A549 (cell line): ENCODE measurements at regions not wholly inside any gene's neighbourhood (a gene's known extent, or its start where the extent isn't known, plus 50 kb on each side); places are given as distances from the start of the nearest gene placed in this dataset.

Source experiments
- ATAC-seq, 2 experiments: fragments of 200-7000 bp in 1 of 2; fragments of >200 bp in 1 of 2; cut with Nextera tagmentation in 1 of 2; cut with Tn5 transposase in 1 of 2; 3 replicates each; pipeline versions ENCODE4 v1.8.0 to v1.9.1; 2018 to 2020; ENCODE audit warnings: mild to moderate bottlenecking in 1 of 2, moderate library complexity in 1 of 2
- CTCF ChIA-PET: fragments of 300-600 bp; sonication (Branson Sonifier 250); formaldehyde crosslinking; extraction: SDS; loops from one replicate; lab custom pipeline; 2021; ENCODE audit warnings: antibody characterized with exemption, inconsistent platforms; lab: Yijun Ruan, JAX
- POLR2A ChIA-PET: fragments of 350-600 bp; formaldehyde crosslinking; extraction: SDS; loops from one replicate; lab custom pipeline; 2021; ENCODE audit warnings: antibody characterized with exemption, inconsistent platforms; lab: Yijun Ruan, JAX
- DNase-seq, 2 experiments: peaks; one replicate each; pipeline versions ENCODE4 v3.0.0 to v3.0.0-alpha.2; 2011 to 2016; ENCODE audit warnings: low read depth in 1 of 2, low spot score in 1 of 2
- FAIRE-seq: peaks from 2 replicates; lab custom pipeline; 2011; peaks lifted over from hg19 to GRCh38; lab: Jason Lieb, UNC
- H3K27ac ChIP-seq, 2 experiments: fragments of >200 bp; sonication (Bioruptor Twin); formaldehyde crosslinking; 3 replicates each; pipeline ENCODE4 v1.5.1; 2016 to 2017
- H3K4me1 ChIP-seq: fragments of >200 bp; sonication (Bioruptor Twin); formaldehyde crosslinking; 3 replicates; pipeline ENCODE4 v1.6.1; 2016
- H3K4me2 ChIP-seq: fragments of >200 bp; sonication (Bioruptor Twin); formaldehyde crosslinking; 3 replicates; pipeline ENCODE4 v1.6.1; 2016
- H3K4me3 ChIP-seq: fragments of >200 bp; sonication (Bioruptor Twin); formaldehyde crosslinking; 3 replicates; pipeline ENCODE4 v1.5.1; 2016
- H3K9me3 ChIP-seq: fragments of >200 bp; sonication (Bioruptor Twin); formaldehyde crosslinking; 3 replicates; pipeline ENCODE4 v1.6.1; 2016
- BHLHE40 ChIP-seq: IDR thresholded peaks from 2 replicates; pipeline ENCODE4 v1.6.1; 2012; ENCODE audit warnings: low read depth, low read length, inconsistent platforms
- CBX8 ChIP-seq: fragments of 200-600 bp; sonication (generic); IDR thresholded peaks from 2 replicates; pipeline ENCODE4 v1.6.1; 2016
- CEBPB ChIP-seq, 2 experiments: fragments of >200 bp in 1 of 2; sonication (Bioruptor Twin) in 1 of 2; formaldehyde crosslinking in 1 of 2; IDR thresholded peaks; 2 replicates each; pipeline ENCODE4 v1.6.1; 2012 to 2016
- CHD2 ChIP-seq: fragments of 150-350 bp; IDR thresholded peaks from 2 replicates; pipeline ENCODE4 v1.6.1; 2014; ENCODE audit warnings: low read length; ENCODE audit not compliant: partially characterized antibody
- EP300 ChIP-seq, 2 experiments: fragments of >200 bp; sonication (Bioruptor Twin); formaldehyde crosslinking; IDR thresholded peaks; 2 replicates in 1 of 2; 3 replicates in 1 of 2; pipeline ENCODE4 v1.6.1; 2016 to 2017
- ESRRA ChIP-seq: fragments of 150-350 bp; IDR thresholded peaks from 2 replicates; pipeline ENCODE4 v1.6.1; 2014; ENCODE audit warnings: mild to moderate bottlenecking, low read length, borderline replicate concordance
- FOSB ChIP-seq: fragments of 250-450 bp; sonication (Bioruptor Pico); IDR thresholded peaks from 2 replicates; pipeline ENCODE4 v1.5.0; 2020; ENCODE audit warnings: mild to moderate bottlenecking, moderate library complexity
- FOSL2 ChIP-seq, 2 experiments: fragments of 450-650 bp in 1 of 2; fragments of >200 bp in 1 of 2; sonication (Bioruptor Twin) in 1 of 2; formaldehyde crosslinking; IDR thresholded peaks; 2 replicates each; pipeline versions ENCODE4 v1.5.0 to v1.6.1; 2016 to 2020; ENCODE audit warnings: mild to moderate bottlenecking in 1 of 2, moderate library complexity in 1 of 2
- FOXS1 ChIP-seq: fragments of 250-450 bp; sonication (Bioruptor Pico); IDR thresholded peaks from 2 replicates; pipeline ENCODE4 v1.5.0; 2020; ENCODE audit warnings: mild to moderate bottlenecking, moderate library complexity
- GATA3 ChIP-seq: IDR thresholded peaks from 2 replicates; pipeline ENCODE4 v1.6.1; 2012; ENCODE audit warnings: borderline replicate concordance
- KDM1A ChIP-seq: fragments of 200-600 bp; sonication (generic); IDR thresholded peaks from 2 replicates; pipeline ENCODE4 v1.6.1; 2016; ENCODE audit warnings: low read depth, mild to moderate bottlenecking
- KDM5A ChIP-seq: fragments of 200-600 bp; sonication (generic); IDR thresholded peaks from 2 replicates; pipeline ENCODE4 v1.6.1; 2016; ENCODE audit warnings: antibody characterized with exemption, mild to moderate bottlenecking
- MAFK ChIP-seq: fragments of 450-650 bp; IDR thresholded peaks from 2 replicates; pipeline ENCODE4 v1.6.1; 2014; ENCODE audit not compliant: partially characterized antibody
- MAZ ChIP-seq: fragments of 150-350 bp; IDR thresholded peaks from 2 replicates; pipeline ENCODE4 v1.6.1; 2014; ENCODE audit warnings: antibody characterized with exemption, low read depth, low read length, borderline replicate concordance
- RAD21 ChIP-seq, 2 experiments: fragments of >200 bp in 1 of 2; sonication (Bioruptor Twin) in 1 of 2; formaldehyde crosslinking in 1 of 2; IDR thresholded peaks in 1 of 2; conservative IDR thresholded peaks in 1 of 2; 2 replicates in 1 of 2; 3 replicates in 1 of 2; pipeline ENCODE4 v1.6.1; 2012 to 2018; ENCODE audit warnings: inconsistent platforms in 1 of 2
- RARB ChIP-seq: fragments of 250-450 bp; sonication (Bioruptor Pico); IDR thresholded peaks from 2 replicates; pipeline ENCODE4 v1.8.0; 2021; ENCODE audit warnings: mild to moderate bottlenecking, moderate library complexity
- RCOR1 ChIP-seq: fragments of 150-350 bp; IDR thresholded peaks from 2 replicates; pipeline ENCODE4 v1.6.1; 2014; ENCODE audit warnings: antibody characterized with exemption, low read length, low read depth
- SMC3 ChIP-seq: fragments of >200 bp; sonication (Bioruptor Twin); formaldehyde crosslinking; IDR thresholded peaks from 3 replicates; pipeline ENCODE4 v1.6.1; 2018; ENCODE audit warnings: inconsistent platforms
- SREBF2 ChIP-seq: fragments of 450-650 bp; IDR thresholded peaks from 2 replicates; pipeline ENCODE4 v1.6.1; 2014; ENCODE audit warnings: mild to moderate bottlenecking, moderate library complexity
- TFCP2L1 ChIP-seq: fragments of 250-450 bp; sonication (Bioruptor Pico); IDR thresholded peaks from 2 replicates; pipeline ENCODE4 v1.5.0; 2021; ENCODE audit warnings: mild to moderate bottlenecking
- TP53 ChIP-seq: fragments of 250-450 bp; sonication (Bioruptor Pico); IDR thresholded peaks from 2 replicates; pipeline ENCODE4 v1.5.0; 2021; ENCODE audit warnings: mild to moderate bottlenecking, moderate library complexity
- ZNF302 ChIP-seq: fragments of 250-450 bp; sonication (Bioruptor Pico); IDR thresholded peaks from 2 replicates; pipeline ENCODE4 v1.9.0; 2021; ENCODE audit warnings: inconsistent platforms, mild to moderate bottlenecking, moderate library complexity
- ZSCAN20 ChIP-seq: fragments of 250-450 bp; sonication (Bioruptor Pico); IDR thresholded peaks from 2 replicates; pipeline ENCODE4 v1.8.0; 2022; ENCODE audit warnings: mild to moderate bottlenecking, moderate library complexity
- whole genome bisulfite sequencing: methylation state at CpG from one replicate; pipeline ENCODE4 v1.1.6; 2017; ENCODE audit errors: missing lambda C conversion rate; 5-methylcytosine and 5-hydroxymethylcytosine counted together
- TF ChIP-seq, protein P1 (sequence below): fragments of 200-600 bp; sonication (generic); IDR thresholded peaks from 2 replicates; pipeline ENCODE4 v1.6.1; 2016; ENCODE audit warnings: antibody characterized with exemption, mild to moderate bottlenecking, moderate library complexity
- TF ChIP-seq, protein P2 (sequence below): IDR thresholded peaks from 2 replicates; pipeline ENCODE4 v1.6.1; 2012
- TF ChIP-seq, protein P3 (sequence below): fragments of 150-350 bp; IDR thresholded peaks from 2 replicates; pipeline ENCODE4 v1.6.1; 2014; ENCODE audit warnings: low read depth, mild to moderate bottlenecking, low read length
- TF ChIP-seq, protein P4 (sequence below): fragments of 450-650 bp; IDR thresholded peaks from 2 replicates; pipeline ENCODE4 v1.6.1; 2014; ENCODE audit warnings: antibody characterized with exemption
- TF ChIP-seq, protein P5 (sequence below): fragments of >200 bp; sonication (Bioruptor Twin); formaldehyde crosslinking; IDR thresholded peaks from 3 replicates; pipeline ENCODE4 v1.6.1; 2016

DNA sequence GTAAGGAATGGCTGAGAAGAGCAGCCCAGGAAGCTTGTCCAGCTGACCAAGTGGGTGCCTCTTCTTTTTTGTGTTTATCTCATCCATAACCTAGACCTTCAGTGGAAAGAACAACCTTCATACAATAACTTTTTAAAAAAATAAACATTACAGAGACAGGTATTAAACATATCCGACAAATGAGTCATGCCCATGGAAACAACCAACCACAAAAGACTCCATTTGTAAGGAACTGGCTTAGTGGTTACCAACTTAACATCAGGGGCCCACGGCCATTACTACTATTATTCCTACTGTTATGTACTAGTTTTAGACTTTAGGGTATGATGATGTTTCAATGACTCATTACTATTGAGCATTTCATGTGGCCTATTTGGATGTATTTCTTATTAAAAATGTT, 191.7 kb upstream of the SERP2 start:
- Histone ChIP-seq H3K9me3 (peaks cover 6% of the 10 kb centered on the region; the same call in 1 of the 3 replicates), H3K4me1 (no peaks in the 10 kb centered on the region), H3K4me3 (no peak overlapping the region), H3K27ac (no peak overlapping the region), H3K4me2 (no peak overlapping the region)
- no peak for DNase-seq
- ATAC-seq = no peak
- ChIA-PET CTCF (no interaction called here), POLR2A (no interaction called here)
- no peak for FAIRE-seq
- WGBS = 56% methylated on average over 2 of the region's 2 CpGs
- TF ChIP-seq CEBPB (IDR thresholded peaks at IDR 0.05) (no peak), CHD2 (no peak)

DNA sequence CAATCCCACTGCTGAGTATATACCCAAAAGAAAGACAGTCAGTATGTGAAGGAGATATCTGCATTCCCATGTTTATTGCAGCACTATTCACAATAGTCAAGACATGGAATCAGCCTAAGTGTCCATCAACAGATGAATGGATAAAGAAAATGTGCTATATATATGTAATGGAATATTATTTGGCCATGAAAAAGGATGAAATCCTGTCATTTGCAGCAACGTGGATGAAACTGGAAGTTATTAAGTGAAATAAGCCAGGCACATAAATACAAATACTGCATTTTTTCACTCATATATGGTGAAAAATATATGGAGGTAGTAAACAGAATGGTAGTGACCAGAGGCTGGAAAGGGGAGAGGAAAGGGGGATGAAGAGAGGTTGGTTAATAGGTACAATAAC, 188.9 kb upstream of the SERP2 start:
- DNase-seq (no peak), FAIRE-seq (no peak), ATAC-seq (no peak)
- peaks cover 16% of the 10 kb centered on the region for H3K4me1 ChIP-seq
- H3K4me3 ChIP-seq = no peak overlapping the region
- no peak overlapping the region for H3K27ac ChIP-seq
- peaks cover 6% of the 10 kb centered on the region; the same call in 1 of the 3 replicates for H3K9me3 ChIP-seq
- TF ChIP-seq, protein P1, sequence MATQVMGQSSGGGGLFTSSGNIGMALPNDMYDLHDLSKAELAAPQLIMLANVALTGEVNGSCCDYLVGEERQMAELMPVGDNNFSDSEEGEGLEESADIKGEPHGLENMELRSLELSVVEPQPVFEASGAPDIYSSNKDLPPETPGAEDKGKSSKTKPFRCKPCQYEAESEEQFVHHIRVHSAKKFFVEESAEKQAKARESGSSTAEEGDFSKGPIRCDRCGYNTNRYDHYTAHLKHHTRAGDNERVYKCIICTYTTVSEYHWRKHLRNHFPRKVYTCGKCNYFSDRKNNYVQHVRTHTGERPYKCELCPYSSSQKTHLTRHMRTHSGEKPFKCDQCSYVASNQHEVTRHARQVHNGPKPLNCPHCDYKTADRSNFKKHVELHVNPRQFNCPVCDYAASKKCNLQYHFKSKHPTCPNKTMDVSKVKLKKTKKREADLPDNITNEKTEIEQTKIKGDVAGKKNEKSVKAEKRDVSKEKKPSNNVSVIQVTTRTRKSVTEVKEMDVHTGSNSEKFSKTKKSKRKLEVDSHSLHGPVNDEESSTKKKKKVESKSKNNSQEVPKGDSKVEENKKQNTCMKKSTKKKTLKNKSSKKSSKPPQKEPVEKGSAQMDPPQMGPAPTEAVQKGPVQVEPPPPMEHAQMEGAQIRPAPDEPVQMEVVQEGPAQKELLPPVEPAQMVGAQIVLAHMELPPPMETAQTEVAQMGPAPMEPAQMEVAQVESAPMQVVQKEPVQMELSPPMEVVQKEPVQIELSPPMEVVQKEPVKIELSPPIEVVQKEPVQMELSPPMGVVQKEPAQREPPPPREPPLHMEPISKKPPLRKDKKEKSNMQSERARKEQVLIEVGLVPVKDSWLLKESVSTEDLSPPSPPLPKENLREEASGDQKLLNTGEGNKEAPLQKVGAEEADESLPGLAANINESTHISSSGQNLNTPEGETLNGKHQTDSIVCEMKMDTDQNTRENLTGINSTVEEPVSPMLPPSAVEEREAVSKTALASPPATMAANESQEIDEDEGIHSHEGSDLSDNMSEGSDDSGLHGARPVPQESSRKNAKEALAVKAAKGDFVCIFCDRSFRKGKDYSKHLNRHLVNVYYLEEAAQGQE = no peak
- no peak for TF ChIP-seq KDM1A
- TF ChIP-seq, protein P2, sequence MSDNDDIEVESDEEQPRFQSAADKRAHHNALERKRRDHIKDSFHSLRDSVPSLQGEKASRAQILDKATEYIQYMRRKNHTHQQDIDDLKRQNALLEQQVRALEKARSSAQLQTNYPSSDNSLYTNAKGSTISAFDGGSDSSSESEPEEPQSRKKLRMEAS = no peak
- no peak for TF ChIP-seq TFCP2L1 (CRISPR knock-in tag)
- POLR2A ChIA-PET = no interaction called here
- CTCF ChIA-PET = no interaction called here
- WGBS = 3% methylated on average over 1 of the region's 1 CpG
- no peak overlapping the region for H3K4me2 ChIP-seq

DNA sequence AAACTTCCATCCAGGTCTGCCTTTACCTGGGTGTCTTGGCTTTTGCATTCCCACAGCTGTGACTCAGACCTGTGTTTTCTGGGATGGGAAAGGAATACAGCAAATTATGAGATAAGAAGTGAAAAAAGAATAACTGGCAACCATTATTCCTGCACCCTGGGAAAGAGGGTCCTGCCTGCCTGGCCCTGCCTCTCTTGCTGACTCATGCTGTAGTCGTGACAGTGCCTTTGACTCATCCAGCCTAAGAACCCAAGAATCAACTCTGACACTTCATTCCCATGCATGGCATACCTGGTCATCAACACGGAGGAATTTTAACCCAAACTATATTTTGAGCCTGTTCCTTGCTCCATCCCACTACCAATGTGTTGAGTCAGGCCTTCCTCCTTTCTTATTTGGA, 185.4 kb upstream of the SERP2 start:
- WGBS = 0% methylated on average over 2 of the region's 2 CpGs
- ChIA-PET CTCF (no interaction called here), POLR2A (no interaction called here)
- FAIRE-seq = no peak
- peaks cover 6% of the 10 kb centered on the region; the same call in 1 of the 3 replicates for H3K9me3 ChIP-seq
- no peak overlapping the region for H3K4me3 ChIP-seq
- peaks cover 22% of the 10 kb centered on the region for H3K4me1 ChIP-seq
- DNase-seq = peak; percentile 26 to 58
- H3K27ac ChIP-seq = peak overlapping the region; percentile 68 to 83
- peak overlapping the region; percentile 54 for H3K4me2 ChIP-seq
- peak; percentile 56 to 82; a peak in 5 of 6 replicates for ATAC-seq
- TF ChIP-seq, protein P2 = peak; percentile 35; the same call in 1 of the 2 replicates
- TF ChIP-seq FOSB (CRISPR knock-in tag) (no peak), ZNF302 (CRISPR knock-in tag) (no peak), GATA3 (no peak; the same call in 1 of the 2 replicates), SMC3 (no peak), SREBF2 (no peak), KDM1A (no peak), CBX8 (no peak), TP53 (CRISPR knock-in tag) (no peak), BHLHE40 (no peak), FOSL2 (IDR thresholded peaks at IDR 0.05) (0 out of 2 replicates have a peak, but pooled peaks have one; percentile 16), FOSL2 (CRISPR knock-in tag; IDR thresholded peaks at IDR 0.05) (peak; percentile 49), KDM5A (no peak), EP300 (IDR thresholded peaks at IDR 0.05) (peak in 1 of 2 experiments; percentile 22; a peak in 1 of 5 replicates), ZSCAN20 (CRISPR knock-in tag) (no peak), MAFK (peak; percentile 56), ESRRA (no peak), RARB (no peak), CHD2 (no peak), MAZ (no peak), RCOR1 (no peak), FOXS1 (CRISPR knock-in tag) (no peak), RAD21 (conservative IDR thresholded peaks at IDR 0.05 in 1 of 2, IDR thresholded peaks at IDR 0.05 in 1 of 2) (no peak)
- TF ChIP-seq, protein P3, sequence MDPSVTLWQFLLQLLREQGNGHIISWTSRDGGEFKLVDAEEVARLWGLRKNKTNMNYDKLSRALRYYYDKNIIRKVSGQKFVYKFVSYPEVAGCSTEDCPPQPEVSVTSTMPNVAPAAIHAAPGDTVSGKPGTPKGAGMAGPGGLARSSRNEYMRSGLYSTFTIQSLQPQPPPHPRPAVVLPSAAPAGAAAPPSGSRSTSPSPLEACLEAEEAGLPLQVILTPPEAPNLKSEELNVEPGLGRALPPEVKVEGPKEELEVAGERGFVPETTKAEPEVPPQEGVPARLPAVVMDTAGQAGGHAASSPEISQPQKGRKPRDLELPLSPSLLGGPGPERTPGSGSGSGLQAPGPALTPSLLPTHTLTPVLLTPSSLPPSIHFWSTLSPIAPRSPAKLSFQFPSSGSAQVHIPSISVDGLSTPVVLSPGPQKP = no peak
- TF ChIP-seq, protein P4, sequence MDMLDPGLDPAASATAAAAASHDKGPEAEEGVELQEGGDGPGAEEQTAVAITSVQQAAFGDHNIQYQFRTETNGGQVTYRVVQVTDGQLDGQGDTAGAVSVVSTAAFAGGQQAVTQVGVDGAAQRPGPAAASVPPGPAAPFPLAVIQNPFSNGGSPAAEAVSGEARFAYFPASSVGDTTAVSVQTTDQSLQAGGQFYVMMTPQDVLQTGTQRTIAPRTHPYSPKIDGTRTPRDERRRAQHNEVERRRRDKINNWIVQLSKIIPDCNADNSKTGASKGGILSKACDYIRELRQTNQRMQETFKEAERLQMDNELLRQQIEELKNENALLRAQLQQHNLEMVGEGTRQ = no peak
- TF ChIP-seq, protein P5, sequence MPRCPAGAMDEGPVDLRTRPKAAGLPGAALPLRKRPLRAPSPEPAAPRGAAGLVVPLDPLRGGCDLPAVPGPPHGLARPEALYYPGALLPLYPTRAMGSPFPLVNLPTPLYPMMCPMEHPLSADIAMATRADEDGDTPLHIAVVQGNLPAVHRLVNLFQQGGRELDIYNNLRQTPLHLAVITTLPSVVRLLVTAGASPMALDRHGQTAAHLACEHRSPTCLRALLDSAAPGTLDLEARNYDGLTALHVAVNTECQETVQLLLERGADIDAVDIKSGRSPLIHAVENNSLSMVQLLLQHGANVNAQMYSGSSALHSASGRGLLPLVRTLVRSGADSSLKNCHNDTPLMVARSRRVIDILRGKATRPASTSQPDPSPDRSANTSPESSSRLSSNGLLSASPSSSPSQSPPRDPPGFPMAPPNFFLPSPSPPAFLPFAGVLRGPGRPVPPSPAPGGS = no peak
